WTC11 (cell line): ENCODE measurements at regions not wholly inside any gene's neighbourhood (a gene's known extent, or its start where the extent isn't known, plus 50 kb on each side); places are given as distances from the start of the nearest gene placed in this dataset.

Source experiments
- ATAC-seq: fragments of 200-7000 bp; cut with Tn5 transposase; 2 replicates; pipeline ENCODE4 v1.10.0; 2021; ENCODE audit warnings: mild to moderate bottlenecking, moderate library complexity
- CTCF ChIA-PET: fragments of 300-600 bp; sonication (Branson Sonifier 250); formaldehyde crosslinking; loops from one replicate; lab custom pipeline; 2021; ENCODE audit warnings: antibody characterized with exemption; lab: Charles Lee
- POLR2A ChIA-PET: fragments of 350-600 bp; sonication (Branson Sonifier 250); formaldehyde crosslinking; loops from one replicate; lab custom pipeline; 2021; ENCODE audit warnings: antibody characterized with exemption; lab: Charles Lee
- DNase-seq: peaks from one replicate; pipeline ENCODE4 v3.0.0; 2021; ENCODE audit warnings: low spot score
- H3K27ac Mint-ChIP-seq: 2 replicates; pipeline ENCODE4 v1.8.0; 2021; ENCODE audit warnings: mixed read lengths
- H3K27me3 Mint-ChIP-seq: 2 replicates; pipeline ENCODE4 v1.8.0; 2021; ENCODE audit warnings: low read depth, mild to moderate bottlenecking, moderate library complexity, mixed read lengths
- H3K36me3 Mint-ChIP-seq: 2 replicates; pipeline ENCODE4 v1.8.0; 2021; ENCODE audit warnings: mixed read lengths
- H3K4me1 Mint-ChIP-seq: 2 replicates; pipeline ENCODE4 v1.8.0; 2022; ENCODE audit warnings: mixed read lengths
- H3K4me3 Mint-ChIP-seq: 2 replicates; pipeline ENCODE4 v1.8.0; 2021; ENCODE audit warnings: mild to moderate bottlenecking, moderate library complexity, mixed read lengths
- H3K9me3 Mint-ChIP-seq: 2 replicates; pipeline ENCODE4 v1.8.0; 2021; ENCODE audit warnings: mixed read lengths
- CBFB ChIP-seq: sonication (generic); formaldehyde crosslinking; IDR thresholded peaks from 2 replicates; pipeline ENCODE4 v1.8.1; 2022; ENCODE audit warnings: mild to moderate bottlenecking, low read depth, missing genetic modification reagents
- CREB1 ChIP-seq: sonication (generic); formaldehyde crosslinking; IDR thresholded peaks from 2 replicates; pipeline ENCODE4 v1.8.0; 2023; ENCODE audit warnings: mild to moderate bottlenecking, missing genetic modification reagents
- CREM ChIP-seq: sonication (generic); formaldehyde crosslinking; IDR thresholded peaks from 2 replicates; pipeline ENCODE4 v1.8.1; 2022; ENCODE audit warnings: mild to moderate bottlenecking, missing genetic modification reagents, moderate library complexity
- ETV6 ChIP-seq: sonication (generic); formaldehyde crosslinking; IDR thresholded peaks from 2 replicates; pipeline ENCODE4 v1.8.1; 2022; ENCODE audit warnings: mild to moderate bottlenecking, missing genetic modification reagents
- HMGA2 ChIP-seq: fragments of 250-450 bp; sonication (Bioruptor Pico); IDR thresholded peaks from 2 replicates; pipeline ENCODE4 v1.4.0; 2021; ENCODE audit warnings: mild to moderate bottlenecking, moderate library complexity
- IRF2 ChIP-seq: sonication (generic); formaldehyde crosslinking; IDR thresholded peaks from 2 replicates; pipeline ENCODE4 v1.8.0; 2022; ENCODE audit warnings: low read depth, missing genetic modification reagents, borderline replicate concordance
- JUN ChIP-seq: sonication (generic); formaldehyde crosslinking; IDR thresholded peaks from 2 replicates; pipeline ENCODE4 v1.8.0; 2023; ENCODE audit warnings: mild to moderate bottlenecking, missing genetic modification reagents
- MYBL2 ChIP-seq: sonication (generic); formaldehyde crosslinking; IDR thresholded peaks from 2 replicates; pipeline ENCODE4 v1.8.1; 2023; ENCODE audit warnings: mild to moderate bottlenecking, moderate library complexity, missing genetic modification reagents
- NFE2L1 ChIP-seq: sonication (generic); formaldehyde crosslinking; IDR thresholded peaks from 2 replicates; pipeline ENCODE4 v1.8.1; 2023; ENCODE audit warnings: missing genetic modification reagents
- NFYB ChIP-seq: sonication (generic); formaldehyde crosslinking; conservative IDR thresholded peaks from 2 replicates; pipeline ENCODE4 v1.8.0; 2022; ENCODE audit warnings: low read depth, missing genetic modification reagents
- NR3C1 ChIP-seq: sonication (generic); formaldehyde crosslinking; conservative IDR thresholded peaks from 2 replicates; pipeline ENCODE4 v1.8.1; 2023; ENCODE audit warnings: low read depth, mild to moderate bottlenecking, missing genetic modification reagents
- SOX15 ChIP-seq: fragments of 250-450 bp; sonication (Bioruptor Pico); IDR thresholded peaks from 2 replicates; pipeline ENCODE4 v1.9.0; 2021; ENCODE audit warnings: mild to moderate bottlenecking
- TCF7 ChIP-seq: sonication (generic); formaldehyde crosslinking; IDR thresholded peaks from 2 replicates; pipeline ENCODE4 v1.8.0; 2022; ENCODE audit warnings: mild to moderate bottlenecking, low read depth, missing genetic modification reagents, moderate library complexity
- TEAD1 ChIP-seq: sonication (generic); formaldehyde crosslinking; IDR thresholded peaks from 2 replicates; pipeline ENCODE4 v1.8.0; 2022; ENCODE audit warnings: mild to moderate bottlenecking, missing genetic modification reagents
- ZNF263 ChIP-seq: sonication (generic); formaldehyde crosslinking; IDR thresholded peaks from 2 replicates; pipeline ENCODE4 v1.8.1; 2022; ENCODE audit warnings: low read depth, mild to moderate bottlenecking, moderate library complexity, missing genetic modification reagents
- TF ChIP-seq, protein P1 (sequence below): sonication (generic); formaldehyde crosslinking; conservative IDR thresholded peaks from 2 replicates; pipeline ENCODE4 v1.8.1; 2022; ENCODE audit warnings: mild to moderate bottlenecking, missing genetic modification reagents
- TF ChIP-seq, protein P2 (sequence below): sonication (generic); formaldehyde crosslinking; IDR thresholded peaks from 2 replicates; pipeline ENCODE4 v1.8.1; 2022; ENCODE audit warnings: mild to moderate bottlenecking, moderate library complexity, missing genetic modification reagents
- TF ChIP-seq, protein P3 (sequence below): sonication (generic); formaldehyde crosslinking; IDR thresholded peaks from 2 replicates; pipeline ENCODE4 v1.8.1; 2023; ENCODE audit warnings: mild to moderate bottlenecking, missing genetic modification reagents
- TF ChIP-seq, protein P4 (sequence below): fragments of 250-450 bp; sonication (Bioruptor Pico); conservative IDR thresholded peaks from 2 replicates; pipeline ENCODE4 v1.9.0; 2021; ENCODE audit warnings: mild to moderate bottlenecking
- TF ChIP-seq, protein P5 (sequence below): sonication (generic); formaldehyde crosslinking; IDR thresholded peaks from 2 replicates; pipeline ENCODE4 v1.8.0; 2022; ENCODE audit warnings: mild to moderate bottlenecking, missing genetic modification reagents
- TF ChIP-seq, protein P6 (sequence below): sonication (generic); formaldehyde crosslinking; IDR thresholded peaks from 2 replicates; pipeline ENCODE4 v1.8.0; 2022; ENCODE audit warnings: mild to moderate bottlenecking, missing genetic modification reagents
- TF ChIP-seq, protein P7 (sequence below): sonication (generic); formaldehyde crosslinking; IDR thresholded peaks from 2 replicates; pipeline ENCODE4 v1.8.1; 2023; ENCODE audit warnings: mild to moderate bottlenecking, missing genetic modification reagents
- TF ChIP-seq, protein P8 (sequence below): sonication (generic); formaldehyde crosslinking; IDR thresholded peaks from 2 replicates; pipeline ENCODE4 v1.8.0; 2022; ENCODE audit warnings: mild to moderate bottlenecking, missing genetic modification reagents

DNA sequence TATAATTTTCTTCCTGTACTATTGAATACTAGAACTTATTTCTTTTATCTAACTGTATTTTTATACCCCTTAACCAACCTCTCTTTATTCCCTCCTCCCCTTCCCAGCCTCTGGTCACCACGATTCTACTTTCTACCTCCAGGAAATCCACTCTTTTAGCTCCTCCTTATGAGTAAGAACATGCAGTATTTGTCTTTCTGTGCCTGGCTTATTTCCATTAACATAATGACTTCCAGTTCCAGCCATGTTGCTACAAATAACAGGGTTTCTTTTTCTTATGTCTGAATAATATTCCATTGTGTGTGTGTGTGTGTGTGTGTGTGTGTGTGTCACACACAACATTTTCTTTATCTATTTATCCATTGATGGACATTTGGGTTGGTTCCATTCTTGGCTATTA is 152.3 kb upstream of the OLIG3 start:
- H3K27me3 Mint-ChIP-seq = no peaks in the 10 kb centered on the region
- H3K4me1 Mint-ChIP-seq = no peaks in the 10 kb centered on the region
- POLR2A ChIA-PET = no interaction called here
- DNase-seq (no peak), ATAC-seq (no peak)
- no peak overlapping the region for H3K4me3 Mint-ChIP-seq
- TF ChIP-seq CREB1 (no peak), ZNF263 (CRISPR knock-in tag) (no peak), NR3C1 (no peak), ETV6 (CRISPR knock-in tag) (no peak), HMGA2 (no peak), NFYB (CRISPR knock-in tag) (no peak), IRF2 (no peak), SOX15 (CRISPR knock-in tag) (no peak), TCF7 (CRISPR knock-in tag) (no peak), NFE2L1 (no peak)
- TF ChIP-seq, protein P1, sequence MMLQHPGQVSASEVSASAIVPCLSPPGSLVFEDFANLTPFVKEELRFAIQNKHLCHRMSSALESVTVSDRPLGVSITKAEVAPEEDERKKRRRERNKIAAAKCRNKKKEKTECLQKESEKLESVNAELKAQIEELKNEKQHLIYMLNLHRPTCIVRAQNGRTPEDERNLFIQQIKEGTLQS (CRISPR knock-in tag) = no peak
- TF ChIP-seq, protein P2, sequence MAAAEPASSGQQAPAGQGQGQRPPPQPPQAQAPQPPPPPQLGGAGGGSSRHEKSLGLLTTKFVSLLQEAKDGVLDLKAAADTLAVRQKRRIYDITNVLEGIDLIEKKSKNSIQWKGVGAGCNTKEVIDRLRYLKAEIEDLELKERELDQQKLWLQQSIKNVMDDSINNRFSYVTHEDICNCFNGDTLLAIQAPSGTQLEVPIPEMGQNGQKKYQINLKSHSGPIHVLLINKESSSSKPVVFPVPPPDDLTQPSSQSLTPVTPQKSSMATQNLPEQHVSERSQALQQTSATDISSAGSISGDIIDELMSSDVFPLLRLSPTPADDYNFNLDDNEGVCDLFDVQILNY (CRISPR knock-in tag) = no peak
- TF ChIP-seq, protein P3, sequence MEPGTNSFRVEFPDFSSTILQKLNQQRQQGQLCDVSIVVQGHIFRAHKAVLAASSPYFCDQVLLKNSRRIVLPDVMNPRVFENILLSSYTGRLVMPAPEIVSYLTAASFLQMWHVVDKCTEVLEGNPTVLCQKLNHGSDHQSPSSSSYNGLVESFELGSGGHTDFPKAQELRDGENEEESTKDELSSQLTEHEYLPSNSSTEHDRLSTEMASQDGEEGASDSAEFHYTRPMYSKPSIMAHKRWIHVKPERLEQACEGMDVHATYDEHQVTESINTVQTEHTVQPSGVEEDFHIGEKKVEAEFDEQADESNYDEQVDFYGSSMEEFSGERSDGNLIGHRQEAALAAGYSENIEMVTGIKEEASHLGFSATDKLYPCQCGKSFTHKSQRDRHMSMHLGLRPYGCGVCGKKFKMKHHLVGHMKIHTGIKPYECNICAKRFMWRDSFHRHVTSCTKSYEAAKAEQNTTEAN (CRISPR knock-in tag) = no peak
- no peak overlapping the region for H3K27ac Mint-ChIP-seq
- CTCF ChIA-PET = no interaction called here
- peaks cover 17% of the 10 kb centered on the region for H3K9me3 Mint-ChIP-seq
- no peaks in the 10 kb centered on the region for H3K36me3 Mint-ChIP-seq

DNA sequence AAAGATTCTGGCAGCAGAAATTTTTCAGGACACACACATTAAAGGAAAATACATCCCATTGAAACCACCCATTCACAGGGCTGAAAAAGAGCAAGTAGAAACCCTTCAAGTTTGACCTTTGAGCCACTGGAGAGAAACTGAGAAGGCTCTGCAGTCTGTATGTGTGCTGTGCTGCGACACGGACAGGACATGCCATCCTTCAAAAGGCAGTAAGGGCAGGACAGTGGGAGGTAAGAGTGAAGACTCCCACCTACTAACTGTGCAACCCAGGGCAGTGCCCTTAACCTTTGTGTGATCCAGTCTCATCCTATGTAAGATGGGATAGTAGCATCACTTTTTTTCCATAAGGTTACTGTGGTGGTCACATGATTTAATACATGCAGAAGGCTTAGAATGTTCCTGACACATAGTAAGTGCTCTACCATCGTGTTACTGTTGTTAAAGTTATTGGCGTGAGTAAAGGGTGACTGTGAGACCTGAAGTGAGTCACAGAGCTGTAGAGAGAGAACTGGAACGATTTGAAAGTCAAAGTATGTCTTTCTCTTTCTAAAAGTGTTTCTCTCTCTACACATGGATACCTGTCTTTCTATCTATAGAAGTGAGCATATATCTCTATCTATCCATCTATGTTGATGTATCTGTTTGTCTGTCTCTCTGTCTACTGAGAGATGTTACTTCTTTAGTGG is 153.7 kb upstream of the OLIG3 start:
- Mint-ChIP-seq H3K36me3 (peaks cover 7% of the 10 kb centered on the region), H3K27ac (no peak overlapping the region), H3K27me3 (no peaks in the 10 kb centered on the region), H3K9me3 (peaks cover 30% of the 10 kb centered on the region), H3K4me3 (no peak overlapping the region), H3K4me1 (no peaks in the 10 kb centered on the region)
- ChIA-PET POLR2A (no interaction called here), CTCF (no interaction called here)
- no peak for ATAC-seq
- DNase-seq = no peak
- TF ChIP-seq CREM (CRISPR knock-in tag) (no peak), JUN (no peak), IRF2 (no peak), TEAD1 (CRISPR knock-in tag) (no peak), MYBL2 (CRISPR knock-in tag) (no peak), NFYB (CRISPR knock-in tag) (no peak), CBFB (CRISPR knock-in tag) (no peak)
- TF ChIP-seq, protein P2 (CRISPR knock-in tag) = no peak
- TF ChIP-seq, protein P4, sequence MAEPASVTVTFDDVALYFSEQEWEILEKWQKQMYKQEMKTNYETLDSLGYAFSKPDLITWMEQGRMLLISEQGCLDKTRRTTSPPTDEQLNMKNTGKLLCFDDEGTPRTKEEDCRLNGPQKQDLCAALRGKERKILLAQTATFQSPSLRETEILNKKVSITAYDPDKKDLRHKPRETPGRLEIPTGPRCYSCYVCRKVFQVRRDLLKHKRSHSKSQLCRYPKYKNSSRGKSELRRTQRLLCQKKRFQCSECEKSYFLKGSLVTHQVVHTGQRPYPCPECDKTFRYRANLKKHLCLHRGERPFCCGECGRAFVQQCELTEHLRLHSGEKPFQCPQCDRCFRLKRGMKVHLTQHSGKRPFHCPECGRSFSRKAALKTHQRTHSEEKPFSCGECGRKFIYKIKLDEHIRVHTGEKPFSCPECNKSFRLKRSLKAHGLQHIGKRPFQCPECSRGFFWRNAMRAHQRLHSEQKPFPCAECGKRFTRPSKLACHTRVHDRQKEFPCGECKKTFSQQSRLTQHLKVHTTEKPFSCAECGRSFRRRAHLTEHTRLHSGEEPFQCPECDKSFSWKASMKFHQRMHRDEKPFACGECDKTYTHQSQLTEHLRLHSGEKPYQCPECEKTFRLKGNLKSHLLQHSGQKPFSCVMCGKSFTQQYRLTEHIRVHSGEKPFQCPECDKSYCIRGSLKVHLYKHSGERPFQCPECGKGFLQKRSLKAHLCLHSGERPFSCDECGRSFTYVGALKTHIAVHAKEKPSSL = no peak
- TF ChIP-seq, protein P5, sequence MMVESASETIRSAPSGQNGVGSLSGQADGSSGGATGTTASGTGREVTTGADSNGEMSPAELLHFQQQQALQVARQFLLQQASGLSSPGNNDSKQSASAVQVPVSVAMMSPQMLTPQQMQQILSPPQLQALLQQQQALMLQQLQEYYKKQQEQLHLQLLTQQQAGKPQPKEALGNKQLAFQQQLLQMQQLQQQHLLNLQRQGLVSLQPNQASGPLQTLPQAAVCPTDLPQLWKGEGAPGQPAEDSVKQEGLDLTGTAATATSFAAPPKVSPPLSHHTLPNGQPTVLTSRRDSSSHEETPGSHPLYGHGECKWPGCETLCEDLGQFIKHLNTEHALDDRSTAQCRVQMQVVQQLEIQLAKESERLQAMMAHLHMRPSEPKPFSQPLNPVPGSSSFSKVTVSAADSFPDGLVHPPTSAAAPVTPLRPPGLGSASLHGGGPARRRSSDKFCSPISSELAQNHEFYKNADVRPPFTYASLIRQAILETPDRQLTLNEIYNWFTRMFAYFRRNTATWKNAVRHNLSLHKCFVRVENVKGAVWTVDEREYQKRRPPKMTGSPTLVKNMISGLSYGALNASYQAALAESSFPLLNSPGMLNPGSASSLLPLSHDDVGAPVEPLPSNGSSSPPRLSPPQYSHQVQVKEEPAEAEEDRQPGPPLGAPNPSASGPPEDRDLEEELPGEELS (CRISPR knock-in tag) = no peak
- TF ChIP-seq, protein P6, sequence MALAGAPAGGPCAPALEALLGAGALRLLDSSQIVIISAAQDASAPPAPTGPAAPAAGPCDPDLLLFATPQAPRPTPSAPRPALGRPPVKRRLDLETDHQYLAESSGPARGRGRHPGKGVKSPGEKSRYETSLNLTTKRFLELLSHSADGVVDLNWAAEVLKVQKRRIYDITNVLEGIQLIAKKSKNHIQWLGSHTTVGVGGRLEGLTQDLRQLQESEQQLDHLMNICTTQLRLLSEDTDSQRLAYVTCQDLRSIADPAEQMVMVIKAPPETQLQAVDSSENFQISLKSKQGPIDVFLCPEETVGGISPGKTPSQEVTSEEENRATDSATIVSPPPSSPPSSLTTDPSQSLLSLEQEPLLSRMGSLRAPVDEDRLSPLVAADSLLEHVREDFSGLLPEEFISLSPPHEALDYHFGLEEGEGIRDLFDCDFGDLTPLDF (CRISPR knock-in tag) = no peak
- TF ChIP-seq, protein P7, sequence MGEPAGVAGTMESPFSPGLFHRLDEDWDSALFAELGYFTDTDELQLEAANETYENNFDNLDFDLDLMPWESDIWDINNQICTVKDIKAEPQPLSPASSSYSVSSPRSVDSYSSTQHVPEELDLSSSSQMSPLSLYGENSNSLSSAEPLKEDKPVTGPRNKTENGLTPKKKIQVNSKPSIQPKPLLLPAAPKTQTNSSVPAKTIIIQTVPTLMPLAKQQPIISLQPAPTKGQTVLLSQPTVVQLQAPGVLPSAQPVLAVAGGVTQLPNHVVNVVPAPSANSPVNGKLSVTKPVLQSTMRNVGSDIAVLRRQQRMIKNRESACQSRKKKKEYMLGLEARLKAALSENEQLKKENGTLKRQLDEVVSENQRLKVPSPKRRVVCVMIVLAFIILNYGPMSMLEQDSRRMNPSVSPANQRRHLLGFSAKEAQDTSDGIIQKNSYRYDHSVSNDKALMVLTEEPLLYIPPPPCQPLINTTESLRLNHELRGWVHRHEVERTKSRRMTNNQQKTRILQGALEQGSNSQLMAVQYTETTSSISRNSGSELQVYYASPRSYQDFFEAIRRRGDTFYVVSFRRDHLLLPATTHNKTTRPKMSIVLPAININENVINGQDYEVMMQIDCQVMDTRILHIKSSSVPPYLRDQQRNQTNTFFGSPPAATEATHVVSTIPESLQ = no peak
- TF ChIP-seq, protein P8, sequence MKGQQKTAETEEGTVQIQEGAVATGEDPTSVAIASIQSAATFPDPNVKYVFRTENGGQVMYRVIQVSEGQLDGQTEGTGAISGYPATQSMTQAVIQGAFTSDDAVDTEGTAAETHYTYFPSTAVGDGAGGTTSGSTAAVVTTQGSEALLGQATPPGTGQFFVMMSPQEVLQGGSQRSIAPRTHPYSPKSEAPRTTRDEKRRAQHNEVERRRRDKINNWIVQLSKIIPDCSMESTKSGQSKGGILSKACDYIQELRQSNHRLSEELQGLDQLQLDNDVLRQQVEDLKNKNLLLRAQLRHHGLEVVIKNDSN = no peak
